ENCODE measurements at regions not wholly inside any gene's neighbourhood (a gene's known extent, or its start where the extent isn't known, plus 50 kb on each side); places are given as distances from the start of the nearest gene placed in this dataset.

DNA sequence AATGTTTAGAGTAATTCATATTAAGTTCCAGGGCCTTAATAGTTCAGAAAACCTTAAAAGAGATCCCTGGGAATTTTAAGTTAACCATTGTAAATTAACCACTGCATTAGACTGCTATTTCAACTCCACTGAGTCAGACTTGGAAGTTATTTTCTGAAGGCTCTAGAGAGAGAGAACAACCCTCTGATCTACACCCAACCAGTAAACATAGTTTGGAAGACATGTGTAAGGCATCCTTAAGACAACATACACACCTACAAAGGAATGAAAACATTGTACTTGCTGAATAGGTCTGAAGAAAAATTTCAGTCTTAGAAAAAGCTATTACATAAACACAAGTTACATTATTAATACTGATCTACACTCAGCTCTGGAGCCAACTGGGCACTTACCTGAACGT lies 158.2 kb upstream of the FST start:
- Histone ChIP-seq H3K4me1 (no peaks in the 10 kb centered on the region), H3K27me3 (no peaks in the 10 kb centered on the region)
- TF ChIP-seq, protein P1, sequence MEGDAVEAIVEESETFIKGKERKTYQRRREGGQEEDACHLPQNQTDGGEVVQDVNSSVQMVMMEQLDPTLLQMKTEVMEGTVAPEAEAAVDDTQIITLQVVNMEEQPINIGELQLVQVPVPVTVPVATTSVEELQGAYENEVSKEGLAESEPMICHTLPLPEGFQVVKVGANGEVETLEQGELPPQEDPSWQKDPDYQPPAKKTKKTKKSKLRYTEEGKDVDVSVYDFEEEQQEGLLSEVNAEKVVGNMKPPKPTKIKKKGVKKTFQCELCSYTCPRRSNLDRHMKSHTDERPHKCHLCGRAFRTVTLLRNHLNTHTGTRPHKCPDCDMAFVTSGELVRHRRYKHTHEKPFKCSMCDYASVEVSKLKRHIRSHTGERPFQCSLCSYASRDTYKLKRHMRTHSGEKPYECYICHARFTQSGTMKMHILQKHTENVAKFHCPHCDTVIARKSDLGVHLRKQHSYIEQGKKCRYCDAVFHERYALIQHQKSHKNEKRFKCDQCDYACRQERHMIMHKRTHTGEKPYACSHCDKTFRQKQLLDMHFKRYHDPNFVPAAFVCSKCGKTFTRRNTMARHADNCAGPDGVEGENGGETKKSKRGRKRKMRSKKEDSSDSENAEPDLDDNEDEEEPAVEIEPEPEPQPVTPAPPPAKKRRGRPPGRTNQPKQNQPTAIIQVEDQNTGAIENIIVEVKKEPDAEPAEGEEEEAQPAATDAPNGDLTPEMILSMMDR (IDR thresholded peaks at IDR 0.05) = no peak
- no peak for TF ChIP-seq POLR2A (IDR thresholded peaks at IDR 0.05)

DNA sequence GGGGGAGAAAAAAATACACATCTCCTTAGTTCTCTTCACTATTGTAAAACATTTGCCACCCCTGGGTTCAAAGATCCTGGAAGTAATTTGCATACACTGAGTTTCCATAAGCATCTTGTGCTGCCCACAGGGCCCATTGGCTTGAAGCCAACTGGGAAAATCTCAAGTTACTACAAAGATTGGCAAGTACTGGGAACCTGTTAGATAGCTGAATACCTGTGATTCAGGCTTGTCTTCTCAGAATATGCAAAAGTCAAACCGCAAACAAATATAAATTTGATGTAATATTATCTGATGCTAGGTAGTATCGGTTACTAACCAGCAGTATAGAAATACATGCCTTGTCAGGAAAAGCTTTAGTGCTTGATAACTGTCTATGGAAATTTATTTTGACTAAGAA lies 156.9 kb upstream of the FST start:
- H3K36me3 ChIP-seq = no peaks in the 10 kb centered on the region
- no peak for DNase-seq
- H3K27ac ChIP-seq = no peak overlapping the region
- no peaks in the 10 kb centered on the region for H3K4me1 ChIP-seq
- no peaks in the 10 kb centered on the region for H3K27me3 ChIP-seq
- H3K9me3 ChIP-seq = no peaks in the 10 kb centered on the region
- no peak overlapping the region for H3K4me3 ChIP-seq
- TF ChIP-seq, protein P1 (IDR thresholded peaks at IDR 0.05) = no peak
- no peak for TF ChIP-seq POLR2A (IDR thresholded peaks at IDR 0.05)

More for the DNA sequence above, 158.2 kb upstream of the FST start:
- no peak overlapping the region for H3K27ac ChIP-seq
- no peak overlapping the region for H3K4me3 ChIP-seq
- no peak for DNase-seq
- no peaks in the 10 kb centered on the region for H3K9me3 ChIP-seq
- no peaks in the 10 kb centered on the region for H3K36me3 ChIP-seq

DNA sequence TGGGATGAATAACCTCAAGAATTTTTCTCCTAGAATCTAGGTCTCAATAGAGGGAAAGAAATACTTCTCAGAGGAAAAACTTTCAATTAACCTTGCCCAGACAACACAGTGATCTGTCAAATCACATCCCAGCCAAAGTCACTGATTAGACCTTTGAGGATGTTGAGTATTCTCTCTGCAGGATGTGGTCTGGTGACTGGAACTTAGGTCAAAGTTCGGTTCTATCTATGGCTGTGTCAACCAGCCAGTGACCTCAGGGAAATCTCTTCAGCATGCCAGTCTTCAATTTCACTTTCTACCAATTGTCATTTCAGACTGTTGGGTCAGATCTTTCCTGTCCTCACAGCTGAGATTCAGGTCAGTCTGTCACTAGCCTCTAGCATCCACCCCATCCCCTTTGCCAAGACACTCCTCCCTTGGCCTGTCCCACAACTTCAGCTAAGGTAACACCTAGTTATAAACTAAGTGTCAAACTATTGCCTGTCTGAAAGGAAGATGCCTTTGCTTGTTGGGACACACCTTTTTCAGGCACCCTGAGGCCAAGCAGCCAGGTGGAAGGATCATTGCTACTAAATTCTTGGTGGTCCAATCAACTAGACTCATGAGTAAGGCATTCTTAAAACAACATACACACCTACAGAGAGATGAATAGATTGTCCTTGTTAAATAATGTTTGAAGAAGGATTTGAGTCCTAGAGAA lies 156.3 kb upstream of the FST start:
- H3K9me3 ChIP-seq = no peaks in the 10 kb centered on the region
- no peak overlapping the region for H3K27ac ChIP-seq
- no peak for TF ChIP-seq POLR2A (IDR thresholded peaks at IDR 0.05)
- TF ChIP-seq, protein P1 (IDR thresholded peaks at IDR 0.05) = no peak
- H3K36me3 ChIP-seq = no peaks in the 10 kb centered on the region
- no peaks in the 10 kb centered on the region for H3K27me3 ChIP-seq
- H3K4me3 ChIP-seq = no peak overlapping the region
- no peaks in the 10 kb centered on the region for H3K4me1 ChIP-seq
- no peak for DNase-seq

DNA sequence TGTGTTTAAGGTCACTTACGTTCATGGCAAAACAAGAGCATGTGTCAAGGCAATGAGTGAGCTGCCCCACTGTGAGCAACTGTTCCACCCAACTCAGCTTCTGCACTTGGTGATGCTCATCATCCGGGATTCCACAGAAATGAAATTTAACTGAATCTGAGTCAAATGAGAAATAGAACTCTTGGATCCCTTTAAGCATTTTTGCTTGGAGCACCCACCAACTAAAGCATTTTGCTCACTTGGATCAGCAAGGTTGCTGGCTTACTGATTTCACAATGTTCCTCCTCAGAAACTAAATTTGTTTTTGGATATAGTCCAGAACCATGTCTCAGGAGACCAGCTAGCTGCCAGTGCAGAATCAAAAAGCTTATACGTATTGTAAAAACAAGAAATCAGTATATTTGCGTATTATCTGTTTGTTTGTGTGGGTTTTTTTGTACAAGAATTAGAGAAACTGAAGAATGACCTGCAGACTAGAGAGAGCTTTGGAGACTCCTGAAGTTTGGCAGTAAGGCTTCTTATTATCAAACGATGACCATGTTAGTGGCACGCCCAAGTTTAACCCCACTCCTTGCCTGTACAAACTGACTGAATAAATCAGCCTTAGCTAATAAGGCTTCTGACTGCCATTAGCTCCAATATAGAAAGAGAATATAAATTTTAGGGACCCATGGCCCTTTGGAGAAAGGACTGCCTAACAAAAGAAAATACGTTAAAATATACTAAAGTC lies 153.8 kb upstream of the FST start:
- no peaks in the 10 kb centered on the region for H3K9me3 ChIP-seq
- H3K36me3 ChIP-seq = no peaks in the 10 kb centered on the region
- H3K4me1 ChIP-seq = no peaks in the 10 kb centered on the region
- TF ChIP-seq, protein P1 (IDR thresholded peaks at IDR 0.05) = no peak
- no peak for TF ChIP-seq POLR2A (IDR thresholded peaks at IDR 0.05)
- no peaks in the 10 kb centered on the region for H3K27me3 ChIP-seq
- H3K27ac ChIP-seq = no peak overlapping the region
- DNase-seq = no peak
- no peak overlapping the region for H3K4me3 ChIP-seq

DNA sequence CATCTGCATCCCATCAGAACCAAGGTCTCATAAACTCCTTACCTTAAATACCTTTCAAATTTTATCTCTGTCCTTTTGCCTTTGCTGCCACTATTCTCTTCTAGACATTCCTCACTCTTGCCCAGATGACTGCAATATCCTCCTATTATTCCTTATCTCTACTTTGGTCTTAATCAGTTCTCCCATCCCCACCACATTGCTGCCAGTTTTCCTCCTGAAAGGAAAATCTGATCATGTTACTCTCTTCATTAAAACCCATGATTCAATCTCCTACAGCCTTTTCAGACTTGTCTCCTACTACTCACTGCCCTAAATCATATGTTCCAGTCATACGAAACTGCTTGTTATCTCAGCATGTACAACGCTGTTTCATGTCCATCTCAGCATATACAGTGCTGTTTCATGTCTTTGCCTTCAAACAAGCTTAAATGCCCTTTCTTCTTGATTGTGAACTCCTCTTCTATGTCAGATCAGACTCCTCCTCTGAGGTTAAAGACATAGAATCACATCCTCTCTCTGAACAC lies 152.6 kb upstream of the FST start:
- H3K36me3 ChIP-seq = no peaks in the 10 kb centered on the region
- no peak overlapping the region for H3K27ac ChIP-seq
- TF ChIP-seq, protein P1 (IDR thresholded peaks at IDR 0.05) = no peak
- TF ChIP-seq POLR2A (IDR thresholded peaks at IDR 0.05) = no peak
- H3K27me3 ChIP-seq = no peaks in the 10 kb centered on the region
- no peaks in the 10 kb centered on the region for H3K9me3 ChIP-seq
- DNase-seq = no peak
- no peaks in the 10 kb centered on the region for H3K4me1 ChIP-seq
- no peak overlapping the region for H3K4me3 ChIP-seq

Measured in Peyer's patch (tissue), 4 donors.